ENCODE measurements at regions not wholly inside any gene's neighbourhood (a gene's known extent, or its start where the extent isn't known, plus 50 kb on each side); places are given as distances from the start of the nearest gene placed in this dataset.

- Histone ChIP-seq H3K9me2 (ENCODE audit: insufficient read depth) (no peaks in the 10 kb centered on the region), H2AFZ (no peak overlapping the region), H3K4me2 (no peak overlapping the region), H3F3A (ENCODE audit: insufficient read depth, low read depth) (no peaks in the 10 kb centered on the region), H3K4me1 (replicated peaks; ENCODE audit: insufficient read depth) (no peaks in the 10 kb centered on the region), H3K27me3 (ENCODE audit: insufficient read depth, low read depth) (no peaks in the 10 kb centered on the region), H3K9me3 (ENCODE audit: insufficient read depth, low read depth) (no peaks in the 10 kb centered on the region), H4K20me1 (ENCODE audit: insufficient read depth) (no peaks in the 10 kb centered on the region), H3K4me3 (no peak overlapping the region), H3K79me2 (ENCODE audit: low read depth) (no peaks in the 10 kb centered on the region), H3K36me3 (ENCODE audit: low read depth) (no peaks in the 10 kb centered on the region), H3K27ac (no peak overlapping the region)
- BruUV-seq (replicated peaks): no TSS peak
- CTCF ChIA-PET: no interaction called here
- DNase-seq: no peak
- POLR2A ChIA-PET (ENCODE audit: unreplicated experiment): no interaction called here
- TF ChIP-seq CTCF (conservative IDR thresholded peaks at IDR 0.05): no peak
- TF ChIP-seq EZH2 (IDR thresholded peaks at IDR 0.05; ENCODE audit: low read depth): no peak
- intact Hi-C loops (cut with micrococcal nuclease; ENCODE audit: unreplicated experiment): no loop called here
These were observed 282.9 kb downstream of the SLITRK5 start for GRCh38 chr13:87954091-87954490.

- no peak overlapping the region for H3K27ac ChIP-seq
- H3K36me3 ChIP-seq (ENCODE audit: low read depth): no peaks in the 10 kb centered on the region
- ChIA-PET CTCF (no interaction called here), POLR2A (ENCODE audit: unreplicated experiment) (no interaction called here)
- H3K4me2 ChIP-seq: no peak overlapping the region
- intact Hi-C loops (cut with micrococcal nuclease; ENCODE audit: unreplicated experiment): no loop called here
- no peaks in the 10 kb centered on the region for H3K9me3 ChIP-seq (ENCODE audit: insufficient read depth, low read depth)
- TF ChIP-seq EZH2 (IDR thresholded peaks at IDR 0.05; ENCODE audit: low read depth) (no peak), CTCF (conservative IDR thresholded peaks at IDR 0.05) (no peak)
- no peak for DNase-seq
- no peaks in the 10 kb centered on the region for H3K79me2 ChIP-seq (ENCODE audit: low read depth)
- H3K9me2 ChIP-seq (ENCODE audit: insufficient read depth): no peaks in the 10 kb centered on the region; the same call in 1 of the 2 replicates
- no peaks in the 10 kb centered on the region for H4K20me1 ChIP-seq (ENCODE audit: insufficient read depth)
- H3F3A ChIP-seq (ENCODE audit: insufficient read depth, low read depth): no peaks in the 10 kb centered on the region
- no peaks in the 10 kb centered on the region for H3K4me1 ChIP-seq (replicated peaks; ENCODE audit: insufficient read depth)
- no peak overlapping the region for H3K4me3 ChIP-seq
- H3K27me3 ChIP-seq (ENCODE audit: insufficient read depth, low read depth): no peaks in the 10 kb centered on the region
- no TSS peak for BruUV-seq (replicated peaks)
- no peak overlapping the region for H2AFZ ChIP-seq
These were observed 290.4 kb downstream of the SLITRK5 start for GRCh38 chr13:87961546-87961945.

- POLR2A ChIA-PET (ENCODE audit: unreplicated experiment): no interaction called here
- Histone ChIP-seq H3K4me1 (replicated peaks; ENCODE audit: insufficient read depth) (no peaks in the 10 kb centered on the region), H4K20me1 (ENCODE audit: insufficient read depth) (no peaks in the 10 kb centered on the region), H3F3A (ENCODE audit: insufficient read depth, low read depth) (no peaks in the 10 kb centered on the region), H3K27ac (no peak overlapping the region), H3K79me2 (ENCODE audit: low read depth) (no peaks in the 10 kb centered on the region), H3K27me3 (ENCODE audit: insufficient read depth, low read depth) (no peaks in the 10 kb centered on the region), H2AFZ (no peak overlapping the region), H3K9me3 (ENCODE audit: insufficient read depth, low read depth) (no peaks in the 10 kb centered on the region), H3K9me2 (ENCODE audit: insufficient read depth) (peaks cover 7% of the 10 kb centered on the region; the same call in 1 of the 2 replicates), H3K36me3 (ENCODE audit: low read depth) (no peaks in the 10 kb centered on the region), H3K4me2 (no peak overlapping the region), H3K4me3 (no peak overlapping the region)
- TF ChIP-seq CTCF (conservative IDR thresholded peaks at IDR 0.05) (no peak), EZH2 (IDR thresholded peaks at IDR 0.05; ENCODE audit: low read depth) (no peak)
- intact Hi-C loops (cut with micrococcal nuclease; ENCODE audit: unreplicated experiment): no loop called here
- DNase-seq: no peak
- CTCF ChIA-PET: no interaction called here
- no TSS peak for BruUV-seq (replicated peaks)
These were observed 301.4 kb downstream of the SLITRK5 start for GRCh38 chr13:87972568-87972967.
